ENCODE measurements at regions not wholly inside any gene's neighbourhood (a gene's known extent, or its start where the extent isn't known, plus 50 kb on each side); places are given as distances from the start of the nearest gene placed in this dataset.
"Not testable (repeated sequence)": the region's sequence is repeated elsewhere in the genome, so short reads cannot be mapped to it uniquely, and the experiment has no call there.

DNA sequence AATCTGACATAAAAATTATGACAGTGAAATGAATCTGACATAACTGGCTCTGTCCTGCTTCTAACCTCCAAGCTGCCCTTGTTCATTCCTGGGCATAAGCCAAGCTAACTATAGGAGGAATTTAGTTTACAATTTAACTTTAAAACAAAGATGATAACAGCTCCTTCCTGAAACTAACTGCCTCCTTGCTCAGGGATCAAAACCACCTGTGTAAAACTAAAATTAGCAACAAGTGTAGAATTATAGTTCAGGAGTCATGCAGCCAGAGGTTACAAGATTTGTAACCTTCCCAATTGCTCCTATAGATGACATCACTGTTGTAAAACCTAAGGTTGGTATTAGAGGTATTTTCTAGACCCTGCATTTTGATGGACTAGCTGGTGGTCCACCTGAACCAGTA, 256.4 kb upstream of the POM121L12 start:
- no peak for DNase-seq

DNA sequence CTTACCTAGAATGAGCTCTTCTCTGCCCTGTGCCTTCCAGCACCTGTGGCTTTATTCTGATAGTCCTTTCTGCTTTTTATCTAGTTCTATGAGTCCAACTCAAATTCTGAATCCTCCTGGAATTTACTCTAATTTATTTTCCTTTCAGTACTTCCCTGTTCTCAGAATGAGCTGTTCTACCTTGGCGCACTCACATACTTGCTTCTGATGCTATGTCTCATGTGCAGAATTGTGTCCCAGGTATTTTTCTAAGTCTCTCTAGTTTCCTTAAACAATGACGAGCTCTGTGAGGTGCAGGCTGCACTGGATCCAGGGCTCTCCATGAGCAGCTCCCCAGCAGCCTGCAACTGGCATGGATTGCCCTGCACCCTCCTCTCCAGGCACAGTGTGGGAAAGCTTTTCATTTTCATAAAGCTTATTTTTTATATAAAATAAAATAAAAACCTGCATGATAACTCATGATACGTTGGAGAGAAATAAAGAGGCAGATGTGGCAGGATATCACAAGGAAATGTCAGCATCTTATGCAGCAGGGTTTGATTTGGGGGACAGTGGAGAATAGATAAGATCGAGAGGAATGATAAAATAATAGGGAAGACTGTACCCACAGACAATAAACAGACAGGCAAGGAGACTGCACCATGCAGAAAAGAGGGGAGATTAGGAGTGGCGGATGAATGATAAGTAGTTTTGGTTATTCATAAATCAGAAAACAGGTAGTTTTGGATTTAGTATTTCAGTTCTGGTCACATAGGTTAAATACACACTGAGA, 258.2 kb upstream of the POM121L12 start:
- no peak for DNase-seq

DNA sequence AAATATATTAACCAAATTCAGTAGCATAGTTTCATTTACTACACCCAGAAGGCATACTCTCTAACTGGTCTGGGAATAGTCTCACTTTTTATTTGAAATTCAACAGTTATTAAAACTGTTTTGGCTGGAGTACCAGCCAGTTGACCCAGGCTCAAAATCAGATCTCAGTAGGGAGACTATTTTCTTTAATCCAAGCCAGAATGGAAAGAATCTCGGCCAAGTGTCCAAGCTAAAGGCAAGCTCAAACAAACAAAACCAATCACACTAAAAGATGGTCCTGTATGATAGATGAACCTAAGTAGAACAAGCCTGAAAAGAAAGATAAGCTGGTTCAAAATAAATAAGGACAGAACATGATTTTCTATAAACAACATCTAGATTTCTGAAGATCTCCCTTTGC, 259.6 kb upstream of the POM121L12 start:
- DNase-seq = no peak

DNA sequence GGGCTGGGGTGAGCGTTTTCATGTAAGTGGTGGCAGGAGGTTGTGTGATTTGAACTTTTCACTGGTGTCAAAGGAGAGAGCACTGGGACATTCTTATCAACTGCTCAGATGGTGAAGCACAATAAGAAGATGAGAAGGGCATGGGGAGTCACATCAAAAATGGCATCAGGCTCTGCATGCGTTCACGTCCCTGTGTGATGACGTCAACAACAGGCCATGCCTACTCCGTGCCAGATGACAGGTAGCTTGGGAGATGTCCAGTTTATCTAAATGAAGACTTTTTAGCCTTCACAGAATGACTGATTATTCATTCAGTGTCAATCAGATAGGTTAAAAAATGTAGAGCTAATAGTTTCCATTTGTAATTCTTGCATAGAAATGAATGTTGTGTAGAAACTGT, 264.3 kb upstream of the POM121L12 start:
- no peak for DNase-seq

GRCh38 chr7:52764492-52765169, 270.8 kb upstream of the POM121L12 start:
- DNase-seq = no peak

DNA sequence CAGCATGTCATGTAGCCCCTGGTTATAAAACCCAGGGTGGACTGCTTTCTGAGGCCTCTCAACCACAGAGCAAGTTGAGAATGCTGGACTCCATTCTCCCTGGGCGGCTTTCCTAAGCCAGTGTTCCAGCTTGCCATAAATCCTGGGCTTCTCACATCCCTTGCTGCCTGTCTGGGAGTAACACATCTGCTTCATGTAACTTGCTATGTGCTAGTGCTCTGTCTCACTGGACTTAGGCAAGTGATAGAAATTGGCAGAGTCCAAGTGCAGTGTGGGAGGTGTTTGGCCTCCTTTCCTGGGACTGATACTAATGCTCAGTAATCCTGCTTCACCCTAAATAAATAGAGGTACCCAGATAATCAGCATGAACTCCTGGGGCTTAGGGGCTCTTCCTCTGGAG, 277.1 kb upstream of the POM121L12 start:
- no peak for DNase-seq

DNA sequence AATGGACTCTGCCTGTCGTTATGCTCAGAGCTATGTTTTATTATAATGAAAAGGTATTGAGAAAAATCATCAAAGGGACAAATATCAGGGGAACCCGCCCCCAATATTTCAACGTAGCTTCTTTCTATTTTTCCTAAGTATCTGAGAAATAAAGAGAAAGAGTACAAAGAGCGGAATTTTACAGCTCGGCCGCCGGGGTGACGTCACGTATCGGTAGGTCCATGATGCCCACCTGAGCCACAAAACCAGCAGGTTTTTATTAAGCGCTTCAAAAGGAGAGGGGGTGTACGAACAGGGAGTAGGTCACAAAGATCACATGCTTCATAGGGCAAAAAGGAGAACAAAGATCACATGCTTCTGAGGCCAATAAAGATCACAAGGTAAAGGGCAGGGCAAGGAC, 281.6 kb upstream of the POM121L12 start:
- no peak for DNase-seq

DNA sequence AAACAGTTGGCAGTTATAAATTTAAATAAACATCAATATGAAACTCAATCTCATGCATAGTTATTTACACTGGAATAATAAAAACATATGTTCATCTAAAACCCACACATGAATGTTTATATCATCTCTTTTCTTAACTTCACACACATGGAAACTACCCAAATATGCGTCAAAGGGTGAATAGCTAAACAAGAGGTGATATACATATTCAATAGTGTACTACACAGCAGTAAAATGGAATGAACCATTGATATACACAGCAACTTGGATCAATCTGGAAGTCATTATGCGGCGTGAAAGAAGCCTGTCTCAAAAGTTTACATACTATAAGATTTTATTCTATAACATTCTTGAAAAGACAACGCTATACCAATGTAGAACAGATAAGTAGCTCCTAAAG, 282.5 kb upstream of the POM121L12 start:
- DNase-seq = no peak

GRCh38 chr7:52749880-52750279, 285.6 kb upstream of the POM121L12 start:
- DNase-seq = no peak

DNA sequence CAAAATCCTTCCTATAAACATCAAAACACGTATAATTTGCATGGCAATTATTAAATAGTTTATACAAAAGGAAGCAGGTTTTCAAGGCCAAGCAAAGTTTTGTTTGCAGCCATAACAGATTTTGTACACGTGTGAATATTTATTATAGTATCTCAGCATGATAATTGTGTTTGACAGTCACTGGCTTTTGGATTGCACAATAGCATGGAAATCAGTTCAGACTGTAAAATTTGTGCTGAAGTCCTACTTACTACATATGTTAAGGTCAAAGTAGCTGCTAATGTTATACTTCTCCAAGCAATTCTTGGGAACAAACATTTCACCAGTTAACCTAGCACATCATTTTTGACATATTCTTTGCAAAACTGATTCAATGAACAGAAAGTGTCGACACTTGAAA, 287.6 kb upstream of the POM121L12 start:
- DNase-seq = no peak

DNA sequence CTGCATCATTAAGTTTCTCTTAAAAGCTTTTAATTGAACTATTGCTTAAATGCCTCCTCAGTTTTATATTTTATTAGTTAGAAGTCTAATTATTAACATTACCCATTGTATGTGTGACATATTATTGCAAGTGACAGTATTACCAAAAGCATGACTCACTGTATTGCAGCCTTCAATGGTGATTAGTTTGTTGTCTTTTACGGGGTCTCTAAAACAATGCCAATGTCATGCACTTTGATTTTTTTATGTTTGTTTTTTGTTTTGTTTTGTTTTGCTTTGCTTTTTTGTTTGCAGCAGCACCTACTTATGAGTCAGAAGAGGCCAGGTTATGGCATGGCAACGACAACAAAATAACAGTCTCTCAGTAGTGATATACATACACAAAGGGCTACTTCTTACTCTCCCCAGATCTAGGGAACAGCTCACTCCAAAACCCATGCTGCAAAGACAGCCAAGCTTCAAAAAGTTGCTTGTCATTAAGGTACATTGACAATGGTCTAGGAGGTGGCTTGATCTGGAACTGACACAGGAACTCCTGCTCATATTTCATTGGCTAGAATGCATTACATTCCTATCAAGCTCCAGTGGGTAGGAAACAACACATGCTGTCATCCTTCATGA, 293.7 kb upstream of the POM121L12 start:
- no peak for DNase-seq

- DNase-seq = no peak
These were observed 299.8 kb upstream of the POM121L12 start for GRCh38 chr7:52735656-52736055.

DNA sequence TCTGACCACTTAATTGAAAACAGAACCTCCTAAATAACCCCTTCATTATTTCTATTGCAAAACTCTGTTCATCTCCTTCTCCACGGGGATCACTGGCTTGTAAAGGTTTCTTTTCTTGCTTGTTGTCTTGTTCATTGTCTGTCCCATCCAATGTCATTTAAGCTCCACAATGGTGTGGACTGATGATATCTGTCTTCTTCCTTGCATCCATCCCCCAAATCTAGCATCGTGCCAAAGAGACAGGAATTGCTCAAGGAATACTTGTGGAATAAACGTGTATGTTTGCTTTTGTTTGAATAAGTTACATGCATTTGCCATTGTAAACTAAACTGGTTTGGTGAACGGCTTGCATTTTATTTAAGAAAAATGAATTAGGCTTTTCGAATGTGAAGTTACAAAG, 306.8 kb upstream of the POM121L12 start:
- not testable (repeated sequence) for DNase-seq

GRCh38 chr7:52727632-52728031, 307.8 kb upstream of the POM121L12 start:
- DNase-seq = no peak

DNA sequence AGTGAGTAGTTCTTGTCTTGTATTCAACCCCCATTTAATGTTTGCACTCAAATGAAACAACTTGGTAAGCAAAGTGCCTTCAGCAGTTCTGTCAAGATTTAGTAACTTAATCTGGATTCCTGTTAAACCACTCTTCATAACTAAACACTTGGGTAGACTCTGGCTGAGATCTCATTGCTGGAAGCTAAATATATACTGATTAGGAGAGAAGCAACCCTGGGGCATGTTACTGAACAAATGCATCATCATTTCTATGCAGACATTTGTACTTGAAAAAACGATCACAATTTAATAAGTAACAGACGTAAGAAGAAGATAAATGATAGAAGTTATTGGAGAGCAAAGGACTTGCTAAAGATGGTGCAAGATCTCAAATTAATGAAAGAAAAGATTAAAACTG, 308.4 kb upstream of the POM121L12 start:
- DNase-seq = no peak

DNA sequence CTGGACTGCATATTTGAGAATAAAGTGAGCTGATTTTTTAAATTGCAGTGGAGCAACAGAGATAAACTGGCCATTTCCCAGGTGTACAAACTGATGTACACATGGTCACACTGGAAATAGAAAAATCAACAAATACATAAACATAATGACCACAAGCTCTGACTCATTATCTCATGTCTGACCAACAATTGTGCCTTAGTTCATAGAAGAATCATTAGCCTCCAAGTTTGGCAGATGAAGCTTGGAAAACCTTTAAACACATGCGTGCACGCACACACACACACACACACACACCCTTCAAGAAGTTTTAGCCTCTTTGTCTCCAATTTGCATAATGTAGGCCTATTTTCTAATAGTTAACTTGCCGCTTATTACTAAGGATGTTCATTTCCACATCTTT, 308.9 kb upstream of the POM121L12 start:
- DNase-seq = no peak

- no peak for DNase-seq
These were observed 311.8 kb upstream of the POM121L12 start for GRCh38 chr7:52723606-52724005.

- no peak for DNase-seq
These were observed 314.6 kb upstream of the POM121L12 start for GRCh38 chr7:52720856-52721255.

DNA sequence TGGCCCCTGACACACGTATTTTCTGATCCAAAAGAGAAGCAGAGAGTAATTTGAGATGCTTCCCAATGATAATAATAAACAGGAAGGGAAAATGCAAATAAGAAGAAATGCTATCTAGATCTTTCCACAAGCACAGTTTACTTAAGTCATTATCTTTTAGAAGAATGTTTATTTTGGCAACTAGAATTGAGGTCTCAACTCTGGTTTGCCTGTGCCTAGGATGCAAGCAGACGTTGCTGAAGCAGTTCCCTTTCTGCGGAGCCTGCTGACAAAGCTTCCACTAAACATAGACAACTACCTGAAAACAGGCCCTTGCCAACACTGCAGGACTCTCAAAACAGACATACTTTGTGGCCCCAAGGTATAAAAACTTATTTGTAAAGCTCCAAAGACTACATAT, 315.8 kb upstream of the POM121L12 start:
- no peak for DNase-seq

DNA sequence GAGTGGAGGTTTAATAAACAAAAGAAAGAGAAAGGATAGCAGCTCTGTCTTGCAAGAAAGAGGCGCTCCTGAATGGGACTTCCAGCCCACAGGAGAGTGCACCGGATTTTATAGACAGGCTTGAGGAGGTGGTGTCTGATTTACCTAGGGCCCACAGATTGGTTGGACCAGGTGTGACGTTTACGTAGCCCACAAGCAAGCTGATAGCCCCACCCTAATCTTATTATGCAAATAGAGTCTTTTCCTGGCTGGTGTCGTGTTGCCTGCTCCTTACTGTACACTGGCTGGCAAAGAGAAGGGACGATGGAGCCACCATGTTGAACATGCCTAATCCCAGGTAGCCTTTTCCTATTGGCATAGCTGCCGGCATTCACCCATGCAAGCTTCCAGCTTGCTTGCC, 319.7 kb upstream of the POM121L12 start:
- no peak for DNase-seq

- no peak for DNase-seq
These were observed 322.5 kb upstream of the POM121L12 start for GRCh38 chr7:52712938-52713337.

DNA sequence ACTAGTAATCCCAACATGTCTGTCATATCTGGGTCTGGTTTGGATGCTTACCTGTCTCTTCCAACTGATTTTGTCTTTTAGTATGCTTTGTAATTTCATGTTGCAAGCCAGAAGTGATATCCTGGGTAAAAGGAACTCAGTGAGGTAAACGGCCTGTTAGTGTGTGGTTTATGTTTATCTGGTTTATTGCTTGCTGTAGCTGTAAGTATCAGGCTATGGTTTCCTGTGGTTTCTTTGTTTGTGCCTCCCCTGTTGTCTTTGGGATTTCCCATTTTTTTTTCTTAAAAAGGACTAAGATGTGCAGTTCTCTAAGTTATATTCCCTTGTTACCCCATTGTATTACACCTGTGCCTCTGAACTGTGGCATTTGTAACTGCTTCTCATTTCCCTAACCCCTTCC, 323.5 kb upstream of the POM121L12 start:
- no peak for DNase-seq

DNA sequence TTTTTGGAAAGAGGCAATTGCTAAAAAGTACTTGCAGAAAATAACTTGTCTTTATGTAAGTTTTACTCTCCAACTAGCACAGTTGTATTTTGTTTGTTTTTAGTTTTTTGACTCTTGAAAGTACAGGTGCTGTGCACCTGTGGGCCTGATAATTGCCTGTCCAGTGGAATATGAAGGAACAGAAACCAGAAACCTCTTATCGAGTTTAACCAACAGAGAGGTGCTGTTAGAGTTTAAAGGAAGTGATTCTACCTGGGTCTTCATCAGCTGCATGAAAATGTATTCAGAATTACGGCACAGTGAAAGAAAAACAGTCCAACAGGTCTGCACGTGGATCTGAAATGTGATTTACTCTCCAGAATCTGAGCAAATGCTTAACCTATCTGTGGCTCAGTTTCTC, 326.6 kb upstream of the POM121L12 start:
- DNase-seq = no peak
